Spleen (tissue), 11 donors: ENCODE measurements at regions not wholly inside any gene's neighbourhood (a gene's known extent, or its start where the extent isn't known, plus 50 kb on each side); places are given as distances from the start of the nearest gene placed in this dataset.

ENCODE experiments used
- DNase-seq: peaks from one replicate; pipeline ENCODE4 v3.0.0-alpha.2; 2020
- H3K27ac ChIP-seq, 8 donors: fragments of 200-600 bp; sonication (generic) in 7 of 8; 1 replicate in 4 of 8; 2 replicates in 4 of 8; pipeline versions ENCODE4 v1.5.0 to v1.8.0; 2016 to 2021; ENCODE audit warnings: inconsistent platforms in 4 of 8, mild to moderate bottlenecking in 4 of 8, moderate library complexity in 1 of 8
- H3K27me3 ChIP-seq, 7 donors: fragments of 200-600 bp; sonication (generic) in 6 of 7; replicated peaks in 1 of 7; 1 replicate in 4 of 7; 2 replicates in 3 of 7; pipeline versions ENCODE4 v1.5.0 to v1.8.0; 2016 to 2021; ENCODE audit warnings: inconsistent platforms in 3 of 7, mild to moderate bottlenecking in 1 of 7
- H3K36me3 ChIP-seq, 6 donors: fragments of 200-600 bp; sonication (generic) in 5 of 6; 1 replicate in 4 of 6; 2 replicates in 2 of 6; pipeline versions ENCODE4 v1.5.0 to v1.8.0; 2016 to 2021; ENCODE audit warnings: inconsistent platforms in 2 of 6
- H3K4me1 ChIP-seq, 6 donors: fragments of 200-600 bp; sonication (generic) in 5 of 6; 1 replicate in 3 of 6; 2 replicates in 3 of 6; pipeline versions ENCODE4 v1.5.0 to v1.8.0; 2016 to 2021; ENCODE audit warnings: inconsistent platforms in 3 of 6
- H3K4me3 ChIP-seq, 8 donors: fragments of 200-600 bp; sonication (generic) in 7 of 8; 1 replicate in 4 of 8; 2 replicates in 4 of 8; pipeline versions ENCODE4 v1.5.0 to v1.8.0; 2016 to 2021; ENCODE audit warnings: inconsistent platforms in 4 of 8, mild to moderate bottlenecking in 4 of 8, moderate library complexity in 2 of 8
- H3K9me3 ChIP-seq, 8 donors: fragments of 200-600 bp; sonication (generic) in 7 of 8; 1 replicate in 4 of 8; 2 replicates in 4 of 8; pipeline versions ENCODE4 v1.5.0 to v1.8.0; 2016 to 2021; ENCODE audit warnings: inconsistent platforms in 4 of 8
- CTCF ChIP-seq, 11 experiments: fragments of 200-600 bp in 7 of 11; fragments of 450-650 bp in 4 of 11; sonication (generic) in 4 of 11; IDR thresholded peaks in 8 of 11; conservative IDR thresholded peaks in 3 of 11; 1 replicate in 7 of 11; 2 replicates in 4 of 11; pipeline versions ENCODE4 v1.4.0 to v1.8.0; 2016 to 2021; ENCODE audit warnings: antibody characterized with exemption in 11 of 11, inconsistent platforms in 4 of 11, mild to moderate bottlenecking in 1 of 11
- POLR2A ChIP-seq, 3 donors: fragments of 450-650 bp; IDR thresholded peaks; one replicate each; pipeline ENCODE4 v1.5.1; 2017; ENCODE audit warnings: antibody characterized with exemption in 3 of 3, mild to moderate bottlenecking in 1 of 3
- POLR2AphosphoS5 ChIP-seq, 3 donors: sonication (generic); formaldehyde crosslinking; IDR thresholded peaks; one replicate each; pipeline ENCODE4 v1.5.1; 2017; ENCODE audit warnings: antibody characterized with exemption in 3 of 3
- WGBS, 5 donors: extraction: QIAGEN DNeasy Blood & Tissue Kit in 3 of 5; methylation state at CpG; one replicate each; pipeline versions ENCODE4 v1.1.5 to v1.1.7; 2013 to 2018; 5-methylcytosine and 5-hydroxymethylcytosine counted together
- intact Hi-C: fragments of 100-400 bp; cut with DNase I; formaldehyde crosslinking; loops from one replicate; pipeline ENCODE4 v1.15.0; 2023; ENCODE audit warnings: low total_unique reads
- donor health status: healthy with polysubstance abuse.
- donor health status: DM: no; HTN: no; CAD: no; lungs with moderate emphysema.
- donor health status: DM: no; HTN: no; CAD: no.
- donor health status: Bipolar disorder and iron deficiency.
- donor health status: healthy.
- donor health status: DM: no; HTN: no; CAD: no.
- donor health status: DM: yes; HTN: yes; CAD: no.

- TF ChIP-seq CTCF (IDR thresholded peaks at IDR 0.05 in 8 of 11, conservative IDR thresholded peaks at IDR 0.05 in 3 of 11) (no peak), POLR2A (IDR thresholded peaks at IDR 0.05) (no peak), POLR2AphosphoS5 (IDR thresholded peaks at IDR 0.05) (no peak)
- H3K36me3 ChIP-seq: no peaks in the 10 kb centered on the region
- no peak for DNase-seq
- H3K27ac ChIP-seq: no peak overlapping the region
- H3K27me3 ChIP-seq: no peaks in the 10 kb centered on the region
- intact Hi-C loops: no loop called here
- no peaks in the 10 kb centered on the region for H3K4me1 ChIP-seq
- H3K9me3 ChIP-seq: peaks cover 0 to 4% (median 0%) of the 10 kb centered on the region in 8 donors
- no peak overlapping the region for H3K4me3 ChIP-seq
Observed at GRCh38 chr10:83075815-83076355, 1063.4 kb upstream of the GHITM start.

GRCh38 chr10:83076443-83076842 is 1062.9 kb upstream of the GHITM start:
- Histone ChIP-seq H3K9me3 (peaks cover 0 to 7% (median 0%) of the 10 kb centered on the region in 8 donors), H3K36me3 (no peaks in the 10 kb centered on the region), H3K27me3 (no peaks in the 10 kb centered on the region), H3K27ac (no peak overlapping the region), H3K4me3 (no peak overlapping the region), H3K4me1 (no peaks in the 10 kb centered on the region)
- no peak for DNase-seq
- intact Hi-C loops: no loop called here
- TF ChIP-seq POLR2AphosphoS5 (IDR thresholded peaks at IDR 0.05) (no peak), CTCF (IDR thresholded peaks at IDR 0.05 in 8 of 11, conservative IDR thresholded peaks at IDR 0.05 in 3 of 11) (no peak), POLR2A (IDR thresholded peaks at IDR 0.05) (no peak)
- WGBS, 5 donors: 49 to 77% (median 64%) methylated on average over 3 of the region's 3 CpGs

- Histone ChIP-seq H3K4me1 (no peaks in the 10 kb centered on the region), H3K4me3 (no peak overlapping the region), H3K27me3 (no peaks in the 10 kb centered on the region), H3K36me3 (no peaks in the 10 kb centered on the region), H3K27ac (no peak overlapping the region), H3K9me3 (peaks cover 0 to 23% (median 0%) of the 10 kb centered on the region in 8 donors)
- DNase-seq: no peak
- no peak for TF ChIP-seq POLR2AphosphoS5 (IDR thresholded peaks at IDR 0.05)
- TF ChIP-seq POLR2A (IDR thresholded peaks at IDR 0.05): no peak
- TF ChIP-seq CTCF (IDR thresholded peaks at IDR 0.05 in 8 of 11, conservative IDR thresholded peaks at IDR 0.05 in 3 of 11): no peak
- intact Hi-C loops: no loop called here
- 59 to 90% (median 75%) methylated on average over 1 of the region's 1 CpG for WGBS, 5 donors
Observed at GRCh38 chr10:83078160-83078559, 1061.1 kb upstream of the GHITM start.

DNA sequence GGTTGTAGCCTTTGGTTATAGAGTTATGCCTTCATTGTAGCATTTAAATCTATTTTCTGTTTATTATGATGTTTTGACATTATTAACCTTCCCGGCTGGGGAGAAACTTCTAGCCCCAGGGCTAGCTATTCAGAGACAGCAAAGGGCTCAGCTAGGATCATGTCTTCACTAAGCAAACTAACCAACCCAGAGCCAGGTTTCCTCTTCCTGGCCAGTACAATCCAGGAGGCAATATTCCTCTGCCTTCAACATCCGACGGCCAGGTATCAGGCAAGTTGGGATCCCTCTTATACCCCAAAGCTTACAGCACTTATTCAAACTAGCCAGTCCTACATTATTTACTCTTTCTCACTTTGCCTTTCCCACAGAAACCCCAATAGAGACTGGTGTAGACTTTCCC is 1060.7 kb upstream of the GHITM start:
- no peak overlapping the region for H3K27ac ChIP-seq
- no peaks in the 10 kb centered on the region for H3K4me1 ChIP-seq
- peaks cover 0 to 23% (median 0%) of the 10 kb centered on the region in 8 donors for H3K9me3 ChIP-seq
- no peaks in the 10 kb centered on the region for H3K36me3 ChIP-seq
- intact Hi-C loops: no loop called here
- 63 to 88% (median 66%) methylated on average over 3 of the region's 3 CpGs for WGBS, 5 donors
- no peak for DNase-seq
- no peaks in the 10 kb centered on the region for H3K27me3 ChIP-seq
- TF ChIP-seq CTCF (IDR thresholded peaks at IDR 0.05 in 8 of 11, conservative IDR thresholded peaks at IDR 0.05 in 3 of 11) (no peak), POLR2AphosphoS5 (IDR thresholded peaks at IDR 0.05) (no peak), POLR2A (IDR thresholded peaks at IDR 0.05) (no peak)
- no peak overlapping the region for H3K4me3 ChIP-seq
